ENCODE measurements at regions not wholly inside any gene's neighbourhood (a gene's known extent, or its start where the extent isn't known, plus 50 kb on each side); places are given as distances from the start of the nearest gene placed in this dataset.

DNA sequence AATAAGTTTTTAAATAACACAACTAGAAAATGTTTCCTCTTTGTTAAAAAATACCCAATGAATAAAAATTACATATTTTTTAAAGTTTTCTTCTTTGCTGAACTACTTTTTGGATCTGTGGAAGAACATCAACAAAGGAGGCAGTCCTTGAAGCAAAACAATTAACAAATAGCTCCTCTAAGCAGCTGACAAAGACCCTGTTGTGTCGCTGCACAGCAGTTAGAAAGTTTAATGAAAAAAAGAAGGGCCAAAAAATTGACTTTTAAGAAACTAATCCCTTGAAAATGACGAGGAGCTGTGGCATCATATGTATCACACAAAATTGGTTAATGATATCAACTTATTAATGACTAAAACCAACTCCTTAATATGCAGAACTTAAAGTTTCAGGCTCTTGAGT, 72.1 kb downstream of the SLITRK1 start:
- no peak for TF ChIP-seq EZH2phosphoT487 (IDR thresholded peaks at IDR 0.05; ENCODE audit: borderline replicate concordance, low read depth, low read length)
- TF ChIP-seq CTCF (conservative IDR thresholded peaks at IDR 0.05; ENCODE audit: low read length) = no peak
